DND-41 (cell line): ENCODE measurements at regions not wholly inside any gene's neighbourhood (a gene's known extent, or its start where the extent isn't known, plus 50 kb on each side); places are given as distances from the start of the nearest gene placed in this dataset.

Source experiments
- EZH2 ChIP-seq: IDR thresholded peaks from 3 replicates; pipeline ENCODE4 v1.6.1; 2012; ENCODE audit warnings: borderline replicate concordance, low read depth, mild to moderate bottlenecking, moderate library complexity, low read length, inconsistent platforms; ENCODE audit not compliant: severe bottlenecking
- TF ChIP-seq, protein P1 (sequence below): IDR thresholded peaks from 2 replicates; pipeline ENCODE4 v1.5.1; 2012; ENCODE audit warnings: borderline replicate concordance, low read length, moderate library complexity, mild to moderate bottlenecking; ENCODE audit not compliant: poor library complexity, severe bottlenecking; ENCODE audit errors: extremely low read depth

- TF ChIP-seq, protein P1, sequence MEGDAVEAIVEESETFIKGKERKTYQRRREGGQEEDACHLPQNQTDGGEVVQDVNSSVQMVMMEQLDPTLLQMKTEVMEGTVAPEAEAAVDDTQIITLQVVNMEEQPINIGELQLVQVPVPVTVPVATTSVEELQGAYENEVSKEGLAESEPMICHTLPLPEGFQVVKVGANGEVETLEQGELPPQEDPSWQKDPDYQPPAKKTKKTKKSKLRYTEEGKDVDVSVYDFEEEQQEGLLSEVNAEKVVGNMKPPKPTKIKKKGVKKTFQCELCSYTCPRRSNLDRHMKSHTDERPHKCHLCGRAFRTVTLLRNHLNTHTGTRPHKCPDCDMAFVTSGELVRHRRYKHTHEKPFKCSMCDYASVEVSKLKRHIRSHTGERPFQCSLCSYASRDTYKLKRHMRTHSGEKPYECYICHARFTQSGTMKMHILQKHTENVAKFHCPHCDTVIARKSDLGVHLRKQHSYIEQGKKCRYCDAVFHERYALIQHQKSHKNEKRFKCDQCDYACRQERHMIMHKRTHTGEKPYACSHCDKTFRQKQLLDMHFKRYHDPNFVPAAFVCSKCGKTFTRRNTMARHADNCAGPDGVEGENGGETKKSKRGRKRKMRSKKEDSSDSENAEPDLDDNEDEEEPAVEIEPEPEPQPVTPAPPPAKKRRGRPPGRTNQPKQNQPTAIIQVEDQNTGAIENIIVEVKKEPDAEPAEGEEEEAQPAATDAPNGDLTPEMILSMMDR = no peak
- TF ChIP-seq EZH2 = no peak
These were observed 254.6 kb upstream of the LRRC7 start for GRCh38 chr1:69313118-69313517.
